ENCODE measurements at regions not wholly inside any gene's neighbourhood (a gene's known extent, or its start where the extent isn't known, plus 50 kb on each side); places are given as distances from the start of the nearest gene placed in this dataset.

- H3K9me3 ChIP-seq (ENCODE audit: insufficient read depth, low read depth), result no peaks in the 10 kb centered on the region
- no TSS peak for BruUV-seq (replicated peaks)
- H2AFZ ChIP-seq, result no peak overlapping the region
- H3K4me3 ChIP-seq, result no peak overlapping the region
- H4K20me1 ChIP-seq (ENCODE audit: insufficient read depth), result no peaks in the 10 kb centered on the region
- no peaks in the 10 kb centered on the region for H3K9me2 ChIP-seq (ENCODE audit: insufficient read depth)
- H3F3A ChIP-seq (ENCODE audit: insufficient read depth, low read depth), result no peaks in the 10 kb centered on the region
- H3K4me1 ChIP-seq (replicated peaks; ENCODE audit: insufficient read depth), result no peaks in the 10 kb centered on the region
- CTCF ChIA-PET, result no interaction called here
- no peaks in the 10 kb centered on the region for H3K79me2 ChIP-seq (ENCODE audit: low read depth)
- H3K36me3 ChIP-seq (ENCODE audit: low read depth), result no peaks in the 10 kb centered on the region
- intact Hi-C loops (cut with micrococcal nuclease; ENCODE audit: unreplicated experiment), result no loop called here
- H3K4me2 ChIP-seq, result no peak overlapping the region
- no peak for TF ChIP-seq CTCF (conservative IDR thresholded peaks at IDR 0.05)
- TF ChIP-seq EZH2 (IDR thresholded peaks at IDR 0.05; ENCODE audit: low read depth), result no peak
- DNase-seq, result no peak
- H3K27ac ChIP-seq, result no peak overlapping the region
- POLR2A ChIA-PET (ENCODE audit: unreplicated experiment), result no interaction called here
- H3K27me3 ChIP-seq (ENCODE audit: insufficient read depth, low read depth), result no peaks in the 10 kb centered on the region
Measured at GRCh38 chr7:115674467-115675024, 356.0 kb downstream of the TFEC start.

GRCh38 chr7:115672024-115672423 is 358.5 kb downstream of the TFEC start:
- no TSS peak for BruUV-seq (replicated peaks)

GRCh38 chr7:115662676-115663075 is 367.9 kb downstream of the TFEC start:
- intact Hi-C loops (cut with micrococcal nuclease; ENCODE audit: unreplicated experiment), result no loop called here
- no peaks in the 10 kb centered on the region for H3K79me2 ChIP-seq (ENCODE audit: low read depth)
- ChIA-PET CTCF (no interaction called here), POLR2A (ENCODE audit: unreplicated experiment) (no interaction called here)
- H3F3A ChIP-seq (ENCODE audit: insufficient read depth, low read depth), result no peaks in the 10 kb centered on the region
- no peak for DNase-seq
- H3K9me2 ChIP-seq (ENCODE audit: insufficient read depth), result no peaks in the 10 kb centered on the region
- no peaks in the 10 kb centered on the region for H3K36me3 ChIP-seq (ENCODE audit: low read depth)
- no peaks in the 10 kb centered on the region for H4K20me1 ChIP-seq (ENCODE audit: insufficient read depth)
- H3K4me2 ChIP-seq, result no peak overlapping the region
- no peaks in the 10 kb centered on the region for H3K4me1 ChIP-seq (replicated peaks; ENCODE audit: insufficient read depth)
- no peak overlapping the region for H3K4me3 ChIP-seq
- TF ChIP-seq CTCF (conservative IDR thresholded peaks at IDR 0.05) (no peak), EZH2 (IDR thresholded peaks at IDR 0.05; ENCODE audit: low read depth) (no peak)
- no peak overlapping the region for H2AFZ ChIP-seq
- H3K9me3 ChIP-seq (ENCODE audit: insufficient read depth, low read depth), result no peaks in the 10 kb centered on the region
- no TSS peak for BruUV-seq (replicated peaks)
- no peaks in the 10 kb centered on the region for H3K27me3 ChIP-seq (ENCODE audit: insufficient read depth, low read depth)
- no peak overlapping the region for H3K27ac ChIP-seq

More at GRCh38 chr7:115672024-115672423, 358.5 kb downstream of the TFEC start:
- POLR2A ChIA-PET (ENCODE audit: unreplicated experiment), result no interaction called here
- CTCF ChIA-PET, result no interaction called here
- H4K20me1 ChIP-seq (ENCODE audit: insufficient read depth), result no peaks in the 10 kb centered on the region
- no peaks in the 10 kb centered on the region for H3K9me3 ChIP-seq (ENCODE audit: insufficient read depth, low read depth)
- no peaks in the 10 kb centered on the region for H3K79me2 ChIP-seq (ENCODE audit: low read depth)
- no peak for TF ChIP-seq CTCF (conservative IDR thresholded peaks at IDR 0.05)
- TF ChIP-seq EZH2 (IDR thresholded peaks at IDR 0.05; ENCODE audit: low read depth), result no peak
- no peak overlapping the region for H3K4me3 ChIP-seq
- no peaks in the 10 kb centered on the region for H3K27me3 ChIP-seq (ENCODE audit: insufficient read depth, low read depth)
- H3K9me2 ChIP-seq (ENCODE audit: insufficient read depth), result no peaks in the 10 kb centered on the region
- intact Hi-C loops (cut with micrococcal nuclease; ENCODE audit: unreplicated experiment), result no loop called here
- H3F3A ChIP-seq (ENCODE audit: insufficient read depth, low read depth), result no peaks in the 10 kb centered on the region
- H3K36me3 ChIP-seq (ENCODE audit: low read depth), result no peaks in the 10 kb centered on the region
- H3K4me2 ChIP-seq, result no peak overlapping the region
- H3K27ac ChIP-seq, result no peak overlapping the region
- no peaks in the 10 kb centered on the region for H3K4me1 ChIP-seq (replicated peaks; ENCODE audit: insufficient read depth)
- DNase-seq, result no peak
- no peak overlapping the region for H2AFZ ChIP-seq

Measured in PC-9 (cell line).